GM12878 (cell line): ENCODE measurements at regions not wholly inside any gene's neighbourhood (a gene's known extent, or its start where the extent isn't known, plus 50 kb on each side); places are given as distances from the start of the nearest gene placed in this dataset.
"Not testable (repeated sequence)": the region's sequence is repeated elsewhere in the genome, so short reads cannot be mapped to it uniquely, and the experiment has no call there.

Experiments used
- ATAC-seq: fragments of 200-7000 bp; cut with Tn5 transposase; 3 replicates; pipeline ENCODE4 v1.9.1; 2020; ENCODE audit warnings: mild to moderate bottlenecking, moderate library complexity
- BruUV-seq: library from RNA; stranded (reverse); fragments of 400-500 nt; replicated peaks from 2 replicates; lab custom pipeline; 2021; lab: Mats Ljungman, UMichigan
- CTCF ChIA-PET: fragments of 300-600 bp; sonication (Branson Sonifier 250); formaldehyde crosslinking; extraction: SDS; loops from one replicate; lab custom pipeline; 2021; ENCODE audit warnings: inconsistent platforms; lab: Yijun Ruan, JAX
- POLR2A ChIA-PET: fragments of 350-600 bp; formaldehyde crosslinking; extraction: SDS; loops from one replicate; lab custom pipeline; 2021; ENCODE audit warnings: inconsistent platforms; lab: Charles Lee
- RAD21 ChIA-PET: fragments of 300-600 bp; sonication (Branson Sonifier 250); formaldehyde crosslinking; loops from one replicate; lab custom pipeline; 2023; ENCODE audit warnings: antibody characterized with exemption; ENCODE audit not compliant: unreplicated experiment; lab: Charles Lee
- SMC1A ChIA-PET: fragments of 300-600 bp; sonication (Branson Sonifier 250); formaldehyde crosslinking; loops from one replicate; lab custom pipeline; 2023; ENCODE audit not compliant: unreplicated experiment, uncharacterized antibody; lab: Charles Lee
- DNase-seq: peaks from one replicate; pipeline ENCODE4 v3.0.0-alpha.2; 2011; ENCODE audit warnings: low read depth, low spot score
- FAIRE-seq: peaks from 3 replicates; lab custom pipeline; 2011; peaks lifted over from hg19 to GRCh38; lab: Jason Lieb, UNC
- H2AFZ ChIP-seq: 2 replicates; pipeline ENCODE4 v1.6.0; 2011; ENCODE audit warnings: low read depth, low read length, control low read depth; ENCODE audit not compliant: control insufficient read depth
- H3K27ac ChIP-seq: 2 replicates; pipeline ENCODE4 v1.5.1; 2011; ENCODE audit warnings: control low read depth; ENCODE audit not compliant: control insufficient read depth, insufficient read depth
- H3K27me3 ChIP-seq, 2 experiments: replicated peaks in 1 of 2; 2 replicates each; pipeline versions ENCODE4 v1.6.0 to v1.6.1; 2011; ENCODE audit warnings: low read length in 1 of 2; ENCODE audit not compliant: control insufficient read depth in 2 of 2, insufficient read depth in 2 of 2
- H3K36me3 ChIP-seq, 2 experiments: 2 replicates each; pipeline ENCODE4 v1.5.1; 2011; ENCODE audit warnings: low read length in 1 of 2; ENCODE audit not compliant: control insufficient read depth in 2 of 2, insufficient read depth in 2 of 2
- H3K4me1 ChIP-seq: 2 replicates; pipeline ENCODE4 v1.6.1; 2011; ENCODE audit warnings: mild to moderate bottlenecking, low read length, moderate library complexity, mixed read lengths; ENCODE audit not compliant: control insufficient read depth, insufficient read depth
- H3K4me2 ChIP-seq: 2 replicates; pipeline ENCODE4 v1.6.0; 2011; ENCODE audit warnings: control low read depth; ENCODE audit not compliant: control insufficient read depth, insufficient read depth
- H3K4me3 ChIP-seq: fragments of 200-600 bp; sonication (generic); 2 replicates; pipeline ENCODE4 v1.5.1; 2016
- H3K79me2 ChIP-seq: 2 replicates; pipeline ENCODE4 v1.6.0; 2011; ENCODE audit warnings: low read length; ENCODE audit not compliant: control insufficient read depth, insufficient read depth
- H3K9ac ChIP-seq: 2 replicates; pipeline ENCODE4 v1.8.0; 2011; ENCODE audit warnings: low read length, control low read depth, mixed read lengths; ENCODE audit not compliant: control insufficient read depth, insufficient read depth
- H3K9me3 ChIP-seq: replicated peaks from 3 replicates; pipeline ENCODE4 v1.5.1; 2011; ENCODE audit warnings: mild to moderate bottlenecking, low read length; ENCODE audit not compliant: control insufficient read depth, insufficient read depth
- H4K20me1 ChIP-seq: 2 replicates; pipeline ENCODE4 v1.6.0; 2011; ENCODE audit not compliant: control insufficient read depth, insufficient read depth
- ATF7 ChIP-seq: fragments of 450-650 bp; IDR thresholded peaks from 2 replicates; pipeline ENCODE4 v1.6.1; 2016; ENCODE audit warnings: low read depth, mild to moderate bottlenecking
- IKZF2 ChIP-seq, 2 experiments: fragments of 450-650 bp; IDR thresholded peaks; 2 replicates each; pipeline ENCODE4 v1.6.1; 2017; ENCODE audit warnings: mild to moderate bottlenecking in 2 of 2, moderate library complexity in 2 of 2
- KLF5 ChIP-seq: fragments of 450-650 bp; IDR thresholded peaks from 2 replicates; pipeline ENCODE4 v1.6.1; 2014; ENCODE audit warnings: mild to moderate bottlenecking; ENCODE audit not compliant: partially characterized antibody
- NFIC ChIP-seq: IDR thresholded peaks from 2 replicates; pipeline ENCODE4 v1.6.1; 2012; ENCODE audit warnings: low read depth, mild to moderate bottlenecking, inconsistent platforms, low read length, moderate library complexity
- NR2F1 ChIP-seq: fragments of 450-650 bp; conservative IDR thresholded peaks from 2 replicates; pipeline ENCODE4 v1.6.1; 2017; ENCODE audit warnings: mild to moderate bottlenecking
- RBBP5 ChIP-seq: fragments of 200-600 bp; sonication (generic); conservative IDR thresholded peaks from 2 replicates; pipeline ENCODE4 v1.6.1; 2016
- whole genome bisulfite sequencing: methylation state at CpG from one replicate; pipeline ENCODE4 v1.1.6; 2016; ENCODE audit warnings: low lambda C conversion rate; ENCODE audit not compliant: insufficient replicate concordance, insufficient coverage; ENCODE audit errors: missing lambda C conversion rate; 5-methylcytosine and 5-hydroxymethylcytosine counted together
- in situ Hi-C: fragments of 300-500 bp; cut with MboI; formaldehyde crosslinking; loops from 9 replicates; pipeline ENCODE4 v1.14.3; 2018; ENCODE audit warnings: mixed read lengths
- intact Hi-C: fragments of 100-400 bp; cut with micrococcal nuclease; formaldehyde crosslinking; loops from one replicate; pipeline ENCODE4 v1.14.2; 2022; ENCODE audit not compliant: unreplicated experiment
- TF ChIP-seq, protein P1 (sequence below): fragments of 450-650 bp; IDR thresholded peaks from 2 replicates; pipeline ENCODE4 v1.6.1; 2017; ENCODE audit warnings: mild to moderate bottlenecking
- TF ChIP-seq, protein P2 (sequence below): fragments of 450-650 bp; formaldehyde crosslinking; IDR thresholded peaks from 2 replicates; pipeline ENCODE4 v1.4.0; 2022; ENCODE audit warnings: mild to moderate bottlenecking, moderate library complexity
- TF ChIP-seq, protein P3 (sequence below): fragments of 450-650 bp; IDR thresholded peaks from 2 replicates; pipeline ENCODE4 v1.6.1; 2017; ENCODE audit warnings: low read depth, mild to moderate bottlenecking, moderate library complexity
- TF ChIP-seq, protein P4 (sequence below): IDR thresholded peaks from 2 replicates; pipeline ENCODE4 v1.6.1; 2011; ENCODE audit warnings: borderline replicate concordance, low read depth, mild to moderate bottlenecking, moderate library complexity, low read length; ENCODE audit not compliant: insufficient read depth, poor library complexity, severe bottlenecking
- TF ChIP-seq, protein P5 (sequence below): fragments of 150-350 bp; IDR thresholded peaks from 2 replicates; pipeline ENCODE4 v1.6.1; 2014; ENCODE audit warnings: mild to moderate bottlenecking, low read depth, low read length

DNA sequence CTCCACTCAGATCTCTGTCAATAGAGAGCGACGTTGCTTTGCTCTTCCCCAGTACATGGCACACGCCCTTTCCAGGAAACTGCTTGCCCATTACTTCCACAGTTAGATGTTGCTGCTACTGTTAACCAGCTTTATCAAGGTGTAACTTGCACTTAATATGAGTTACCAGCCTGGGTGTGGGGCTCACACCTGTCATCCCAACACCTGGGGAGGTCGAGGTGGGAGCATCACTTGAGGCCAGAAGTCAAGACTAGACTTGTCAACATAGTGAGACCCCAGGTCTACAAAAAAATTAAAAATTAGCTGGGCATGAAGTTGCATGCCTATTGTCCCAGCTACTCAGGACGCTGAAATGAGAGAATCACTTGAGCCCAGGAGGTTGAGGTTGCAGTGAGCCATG is 177.1 kb upstream of the B3GAT1 start (continued):
- TF ChIP-seq, protein P1, sequence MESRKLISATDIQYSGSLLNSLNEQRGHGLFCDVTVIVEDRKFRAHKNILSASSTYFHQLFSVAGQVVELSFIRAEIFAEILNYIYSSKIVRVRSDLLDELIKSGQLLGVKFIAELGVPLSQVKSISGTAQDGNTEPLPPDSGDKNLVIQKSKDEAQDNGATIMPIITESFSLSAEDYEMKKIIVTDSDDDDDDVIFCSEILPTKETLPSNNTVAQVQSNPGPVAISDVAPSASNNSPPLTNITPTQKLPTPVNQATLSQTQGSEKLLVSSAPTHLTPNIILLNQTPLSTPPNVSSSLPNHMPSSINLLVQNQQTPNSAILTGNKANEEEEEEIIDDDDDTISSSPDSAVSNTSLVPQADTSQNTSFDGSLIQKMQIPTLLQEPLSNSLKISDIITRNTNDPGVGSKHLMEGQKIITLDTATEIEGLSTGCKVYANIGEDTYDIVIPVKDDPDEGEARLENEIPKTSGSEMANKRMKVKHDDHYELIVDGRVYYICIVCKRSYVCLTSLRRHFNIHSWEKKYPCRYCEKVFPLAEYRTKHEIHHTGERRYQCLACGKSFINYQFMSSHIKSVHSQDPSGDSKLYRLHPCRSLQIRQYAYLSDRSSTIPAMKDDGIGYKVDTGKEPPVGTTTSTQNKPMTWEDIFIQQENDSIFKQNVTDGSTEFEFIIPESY, result no peak
- no peak for TF ChIP-seq RBBP5
- no peak for TF ChIP-seq IKZF2 (IDR thresholded peaks at IDR 0.05)
- TF ChIP-seq KLF5, result no peak
- TF ChIP-seq, protein P2, sequence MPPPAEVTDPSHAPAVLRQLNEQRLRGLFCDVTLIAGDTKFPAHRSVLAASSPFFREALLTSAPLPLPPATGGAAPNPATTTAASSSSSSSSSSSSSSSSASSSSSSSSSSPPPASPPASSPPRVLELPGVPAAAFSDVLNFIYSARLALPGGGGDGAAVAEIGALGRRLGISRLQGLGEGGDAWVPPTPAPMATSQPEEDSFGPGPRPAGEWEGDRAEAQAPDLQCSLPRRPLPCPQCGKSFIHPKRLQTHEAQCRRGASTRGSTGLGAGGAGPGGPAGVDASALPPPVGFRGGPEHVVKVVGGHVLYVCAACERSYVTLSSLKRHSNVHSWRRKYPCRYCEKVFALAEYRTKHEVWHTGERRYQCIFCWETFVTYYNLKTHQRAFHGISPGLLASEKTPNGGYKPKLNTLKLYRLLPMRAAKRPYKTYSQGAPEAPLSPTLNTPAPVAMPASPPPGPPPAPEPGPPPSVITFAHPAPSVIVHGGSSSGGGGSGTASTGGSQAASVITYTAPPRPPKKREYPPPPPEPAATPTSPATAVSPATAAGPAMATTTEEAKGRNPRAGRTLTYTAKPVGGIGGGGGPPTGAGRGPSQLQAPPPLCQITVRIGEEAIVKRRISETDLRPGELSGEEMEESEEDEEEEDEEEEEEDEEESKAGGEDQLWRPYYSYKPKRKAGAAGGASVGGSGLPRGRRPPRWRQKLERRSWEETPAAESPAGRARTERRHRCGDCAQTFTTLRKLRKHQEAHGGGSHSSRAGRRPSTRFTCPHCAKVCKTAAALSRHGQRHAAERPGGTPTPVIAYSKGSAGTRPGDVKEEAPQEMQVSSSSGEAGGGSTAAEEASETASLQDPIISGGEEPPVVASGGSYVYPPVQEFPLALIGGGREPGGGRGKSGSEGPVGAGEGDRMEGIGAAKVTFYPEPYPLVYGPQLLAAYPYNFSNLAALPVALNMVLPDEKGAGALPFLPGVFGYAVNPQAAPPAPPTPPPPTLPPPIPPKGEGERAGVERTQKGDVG (CRISPR knock-in tag), result no peak
- no peak for TF ChIP-seq NR2F1
- TF ChIP-seq, protein P3, sequence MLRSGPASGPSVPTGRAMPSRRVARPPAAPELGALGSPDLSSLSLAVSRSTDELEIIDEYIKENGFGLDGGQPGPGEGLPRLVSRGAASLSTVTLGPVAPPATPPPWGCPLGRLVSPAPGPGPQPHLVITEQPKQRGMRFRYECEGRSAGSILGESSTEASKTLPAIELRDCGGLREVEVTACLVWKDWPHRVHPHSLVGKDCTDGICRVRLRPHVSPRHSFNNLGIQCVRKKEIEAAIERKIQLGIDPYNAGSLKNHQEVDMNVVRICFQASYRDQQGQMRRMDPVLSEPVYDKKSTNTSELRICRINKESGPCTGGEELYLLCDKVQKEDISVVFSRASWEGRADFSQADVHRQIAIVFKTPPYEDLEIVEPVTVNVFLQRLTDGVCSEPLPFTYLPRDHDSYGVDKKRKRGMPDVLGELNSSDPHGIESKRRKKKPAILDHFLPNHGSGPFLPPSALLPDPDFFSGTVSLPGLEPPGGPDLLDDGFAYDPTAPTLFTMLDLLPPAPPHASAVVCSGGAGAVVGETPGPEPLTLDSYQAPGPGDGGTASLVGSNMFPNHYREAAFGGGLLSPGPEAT, result no peak
- no peak for TF ChIP-seq NFIC
- TF ChIP-seq, protein P4, sequence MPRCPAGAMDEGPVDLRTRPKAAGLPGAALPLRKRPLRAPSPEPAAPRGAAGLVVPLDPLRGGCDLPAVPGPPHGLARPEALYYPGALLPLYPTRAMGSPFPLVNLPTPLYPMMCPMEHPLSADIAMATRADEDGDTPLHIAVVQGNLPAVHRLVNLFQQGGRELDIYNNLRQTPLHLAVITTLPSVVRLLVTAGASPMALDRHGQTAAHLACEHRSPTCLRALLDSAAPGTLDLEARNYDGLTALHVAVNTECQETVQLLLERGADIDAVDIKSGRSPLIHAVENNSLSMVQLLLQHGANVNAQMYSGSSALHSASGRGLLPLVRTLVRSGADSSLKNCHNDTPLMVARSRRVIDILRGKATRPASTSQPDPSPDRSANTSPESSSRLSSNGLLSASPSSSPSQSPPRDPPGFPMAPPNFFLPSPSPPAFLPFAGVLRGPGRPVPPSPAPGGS, result no peak
- TF ChIP-seq, protein P5, sequence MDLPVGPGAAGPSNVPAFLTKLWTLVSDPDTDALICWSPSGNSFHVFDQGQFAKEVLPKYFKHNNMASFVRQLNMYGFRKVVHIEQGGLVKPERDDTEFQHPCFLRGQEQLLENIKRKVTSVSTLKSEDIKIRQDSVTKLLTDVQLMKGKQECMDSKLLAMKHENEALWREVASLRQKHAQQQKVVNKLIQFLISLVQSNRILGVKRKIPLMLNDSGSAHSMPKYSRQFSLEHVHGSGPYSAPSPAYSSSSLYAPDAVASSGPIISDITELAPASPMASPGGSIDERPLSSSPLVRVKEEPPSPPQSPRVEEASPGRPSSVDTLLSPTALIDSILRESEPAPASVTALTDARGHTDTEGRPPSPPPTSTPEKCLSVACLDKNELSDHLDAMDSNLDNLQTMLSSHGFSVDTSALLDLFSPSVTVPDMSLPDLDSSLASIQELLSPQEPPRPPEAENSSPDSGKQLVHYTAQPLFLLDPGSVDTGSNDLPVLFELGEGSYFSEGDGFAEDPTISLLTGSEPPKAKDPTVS, result no peak
- TF ChIP-seq ATF7, result no peak

DNA sequence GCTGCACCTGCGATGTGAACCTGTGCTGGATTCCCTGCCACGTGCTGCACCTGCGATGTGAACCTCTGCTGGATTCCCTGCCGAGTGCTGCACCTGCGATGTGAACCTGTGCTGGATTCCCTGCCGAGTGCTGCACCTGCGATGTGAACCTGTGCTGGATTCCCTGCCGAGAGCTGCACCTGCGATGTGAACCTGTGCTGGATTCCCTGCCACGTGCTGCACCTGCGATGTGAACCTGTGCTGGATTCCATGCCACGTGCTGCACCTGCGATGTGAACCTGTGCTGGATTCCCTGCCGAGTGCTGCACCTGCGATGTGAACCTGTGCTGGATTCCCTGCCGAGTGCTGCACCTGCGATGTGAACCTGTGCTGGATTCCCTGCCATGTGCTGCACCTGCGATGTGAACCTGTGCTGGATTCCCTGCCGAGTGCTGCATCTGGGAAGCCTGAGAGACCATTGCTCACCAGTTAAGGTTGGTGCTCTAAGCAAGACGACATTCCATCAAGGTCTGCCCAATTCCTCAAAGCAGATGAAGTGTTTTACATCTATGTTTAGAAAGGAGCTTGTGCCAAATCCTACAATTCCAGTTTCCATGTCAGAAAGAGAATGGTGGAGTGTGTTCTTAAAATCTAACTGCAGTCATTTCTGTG is 176.5 kb upstream of the B3GAT1 start:
- SMC1A ChIA-PET, CTCF ChIA-PET, POLR2A ChIA-PET, H2AFZ ChIP-seq, DNase-seq, intact Hi-C loops, H3K4me1 ChIP-seq, ATAC-seq, H3K27ac ChIP-seq, H3K27me3 ChIP-seq, FAIRE-seq, H3K4me2 ChIP-seq, H3K79me2 ChIP-seq, H3K4me3 ChIP-seq, in situ Hi-C loops, H3K9me3 ChIP-seq, H3K36me3 ChIP-seq, BruUV-seq, H4K20me1 ChIP-seq, H3K9ac ChIP-seq: not testable (repeated sequence)
- WGBS, result 57% methylated on average over 20 of the region's 20 CpGs
- RAD21 ChIA-PET, result interaction anchor here (0.6 kb wide), 1 partner anchor 357 kb away, joined by 3 read pairs; no protein-coding TSS in a partner anchor
